Muscle of leg (tissue), 3 donors: ENCODE measurements at regions not wholly inside any gene's neighbourhood (a gene's known extent, or its start where the extent isn't known, plus 50 kb on each side); places are given as distances from the start of the nearest gene placed in this dataset.
"Not testable (repeated sequence)": the region's sequence is repeated elsewhere in the genome, so short reads cannot be mapped to it uniquely, and the experiment has no call there.

Experiments used
- DNase-seq: peaks from one replicate; pipeline ENCODE4 v3.0.0; 2013
- H3K27ac ChIP-seq: one replicate; pipeline ENCODE4 v1.5.1; 2013; ENCODE audit warnings: mild to moderate bottlenecking, low read length, control low read depth
- H3K27me3 ChIP-seq: one replicate; pipeline ENCODE4 v1.6.1; 2013; ENCODE audit warnings: low read length; ENCODE audit not compliant: control insufficient read depth, insufficient read depth
- H3K36me3 ChIP-seq: one replicate; pipeline ENCODE4 v1.6.1; 2013; ENCODE audit warnings: low read length; ENCODE audit not compliant: control insufficient read depth, insufficient read depth
- H3K4me1 ChIP-seq: one replicate; pipeline ENCODE4 v1.6.1; 2013; ENCODE audit warnings: low read length; ENCODE audit not compliant: control insufficient read depth, insufficient read depth
- H3K4me3 ChIP-seq: one replicate; pipeline ENCODE4 v1.5.1; 2013; ENCODE audit warnings: low read length, control low read depth
- H3K9me3 ChIP-seq: replicated peaks from 2 replicates; pipeline ENCODE4 v1.6.1; 2013; ENCODE audit warnings: low read depth, low read length; ENCODE audit not compliant: control insufficient read depth
- WGBS: methylation state at CpG from one replicate; pipeline ENCODE4 v1.1.5; 2013; ENCODE audit warnings: missing lambda C conversion rate; ENCODE audit not compliant: insufficient coverage; 5-methylcytosine and 5-hydroxymethylcytosine counted together

- Histone ChIP-seq H3K4me1 (no peaks in the 10 kb centered on the region), H3K36me3 (no peaks in the 10 kb centered on the region), H3K27ac (no peak overlapping the region), H3K9me3 (no peaks in the 10 kb centered on the region), H3K27me3 (no peaks in the 10 kb centered on the region), H3K4me3 (no peak overlapping the region)
- DNase-seq = peak; percentile 43
- no CpG with 5 or more reads among the region's 4 CpGs for WGBS
Observed at GRCh38 chr11:104688731-104689130, 209.5 kb downstream of the CASP12 start.

- H3K36me3 ChIP-seq = no peaks in the 10 kb centered on the region
- H3K4me3 ChIP-seq = no peak overlapping the region
- no peaks in the 10 kb centered on the region for H3K4me1 ChIP-seq
- DNase-seq = peak; percentile 71
- no peaks in the 10 kb centered on the region for H3K9me3 ChIP-seq
- no peaks in the 10 kb centered on the region for H3K27me3 ChIP-seq
- no peak overlapping the region for H3K27ac ChIP-seq
- WGBS = no CpG with 5 or more reads among the region's 1 CpG
Observed at GRCh38 chr11:104682206-104682605, 216.1 kb downstream of the CASP12 start.

- no peak for DNase-seq
- H3K27me3 ChIP-seq = no peaks in the 10 kb centered on the region
- no peak overlapping the region for H3K27ac ChIP-seq
- H3K4me1 ChIP-seq = no peaks in the 10 kb centered on the region
- H3K36me3 ChIP-seq = no peaks in the 10 kb centered on the region
- peaks cover 2% of the 10 kb centered on the region for H3K9me3 ChIP-seq
- H3K4me3 ChIP-seq = no peak overlapping the region
- no CpG with 5 or more reads among the region's 2 CpGs for WGBS
Observed at GRCh38 chr11:104679258-104679657, 219.0 kb downstream of the CASP12 start.

- no peak overlapping the region for H3K4me3 ChIP-seq
- WGBS = 92% methylated on average over 1 of the region's 2 CpGs
- H3K9me3 ChIP-seq = peaks cover 2% of the 10 kb centered on the region
Observed at GRCh38 chr11:104678408-104678807, 219.9 kb downstream of the CASP12 start.

GRCh38 chr11:104677069-104677468 is 221.2 kb downstream of the CASP12 start:
- not testable (repeated sequence) for H3K27ac ChIP-seq, H3K4me1 ChIP-seq, H3K4me3 ChIP-seq, DNase-seq, H3K36me3 ChIP-seq, H3K9me3 ChIP-seq, H3K27me3 ChIP-seq
- WGBS = 100% methylated on average over 1 of the region's 3 CpGs

More at GRCh38 chr11:104678408-104678807, 219.9 kb downstream of the CASP12 start:
- DNase-seq = no peak
- Histone ChIP-seq H3K36me3 (no peaks in the 10 kb centered on the region), H3K4me1 (no peaks in the 10 kb centered on the region), H3K27ac (no peak overlapping the region), H3K27me3 (no peaks in the 10 kb centered on the region)

GRCh38 chr11:104672897-104673296 is 225.4 kb downstream of the CASP12 start:
- DNase-seq = no peak
- Histone ChIP-seq H3K4me3 (no peak overlapping the region), H3K27ac (no peak overlapping the region), H3K27me3 (no peaks in the 10 kb centered on the region), H3K4me1 (no peaks in the 10 kb centered on the region), H3K9me3 (peaks cover 2% of the 10 kb centered on the region), H3K36me3 (no peaks in the 10 kb centered on the region)

GRCh38 chr11:104668797-104669463 is 229.3 kb downstream of the CASP12 start:
- DNase-seq = no peak
- Histone ChIP-seq H3K4me1 (no peaks in the 10 kb centered on the region), H3K9me3 (no peaks in the 10 kb centered on the region), H3K4me3 (no peak overlapping the region), H3K36me3 (no peaks in the 10 kb centered on the region), H3K27ac (no peak overlapping the region), H3K27me3 (no peaks in the 10 kb centered on the region)
- 96% methylated on average over 4 of the region's 5 CpGs for WGBS

GRCh38 chr11:104666624-104667023 is 231.6 kb downstream of the CASP12 start:
- no peaks in the 10 kb centered on the region for H3K36me3 ChIP-seq
- H3K27ac ChIP-seq = no peak overlapping the region
- H3K4me3 ChIP-seq = no peak overlapping the region
- WGBS = 14% methylated on average over 1 of the region's 2 CpGs
- no peak for DNase-seq
- no peaks in the 10 kb centered on the region for H3K27me3 ChIP-seq
- H3K4me1 ChIP-seq = no peaks in the 10 kb centered on the region
- H3K9me3 ChIP-seq = no peaks in the 10 kb centered on the region

GRCh38 chr11:104665641-104666040 is 232.6 kb downstream of the CASP12 start:
- no peaks in the 10 kb centered on the region for H3K27me3 ChIP-seq
- peak; percentile 74 for DNase-seq
- H3K9me3 ChIP-seq = no peaks in the 10 kb centered on the region
- no peaks in the 10 kb centered on the region for H3K36me3 ChIP-seq
- WGBS = no CpG with 5 or more reads among the region's 3 CpGs
- H3K4me1 ChIP-seq = no peaks in the 10 kb centered on the region
- H3K4me3 ChIP-seq = no peak overlapping the region
- H3K27ac ChIP-seq = no peak overlapping the region

GRCh38 chr11:104663190-104664140 is 234.8 kb downstream of the CASP12 start:
- WGBS = 100% methylated on average over 2 of the region's 4 CpGs
- Histone ChIP-seq H3K9me3 (no peaks in the 10 kb centered on the region), H3K27ac (no peak overlapping the region), H3K4me1 (no peaks in the 10 kb centered on the region), H3K4me3 (no peak overlapping the region), H3K27me3 (no peaks in the 10 kb centered on the region), H3K36me3 (no peaks in the 10 kb centered on the region)
- no peak for DNase-seq
